ENCODE measurements at regions not wholly inside any gene's neighbourhood (a gene's known extent, or its start where the extent isn't known, plus 50 kb on each side); places are given as distances from the start of the nearest gene placed in this dataset.

- TF ChIP-seq TAF1 (IDR thresholded peaks at IDR 0.05; ENCODE audit: borderline replicate concordance, insufficient read depth, low read length) (no peak), REST (IDR thresholded peaks at IDR 0.05; ENCODE audit: insufficient read depth in 1 of 2, low read depth in 2 of 2, low read length in 2 of 2) (no peak), SIN3A (IDR thresholded peaks at IDR 0.05; ENCODE audit: borderline replicate concordance, insufficient read depth, low read length) (no peak), POLR2AphosphoS5 (IDR thresholded peaks at IDR 0.05; ENCODE audit: low read depth, low read length) (no peak), FOXP2 (optimal IDR thresholded peaks at IDR 0.05; ENCODE audit: borderline replicate concordance, extremely low read depth, extremely low read length, insufficient read depth) (no peak)
Observed at GRCh38 chr18:55743736-55744135, 155.7 kb upstream of the TCF4 start.

GRCh38 chr18:55743133-55743532 lies 155.1 kb upstream of the TCF4 start:
- TF ChIP-seq REST (IDR thresholded peaks at IDR 0.05; ENCODE audit: insufficient read depth in 1 of 2, low read depth in 2 of 2, low read length in 2 of 2) (no peak), TAF1 (IDR thresholded peaks at IDR 0.05; ENCODE audit: borderline replicate concordance, insufficient read depth, low read length) (no peak), FOXP2 (optimal IDR thresholded peaks at IDR 0.05; ENCODE audit: borderline replicate concordance, extremely low read depth, extremely low read length, insufficient read depth) (no peak), POLR2AphosphoS5 (IDR thresholded peaks at IDR 0.05; ENCODE audit: low read depth, low read length) (no peak)

- TF ChIP-seq REST (IDR thresholded peaks at IDR 0.05; ENCODE audit: insufficient read depth in 1 of 2, low read depth in 2 of 2, low read length in 2 of 2) (no peak), TAF1 (IDR thresholded peaks at IDR 0.05; ENCODE audit: borderline replicate concordance, insufficient read depth, low read length) (no peak), POLR2AphosphoS5 (IDR thresholded peaks at IDR 0.05; ENCODE audit: low read depth, low read length) (no peak), FOXP2 (optimal IDR thresholded peaks at IDR 0.05; ENCODE audit: borderline replicate concordance, extremely low read depth, extremely low read length, insufficient read depth) (no peak), SIN3A (IDR thresholded peaks at IDR 0.05; ENCODE audit: borderline replicate concordance, insufficient read depth, low read length) (no peak)
Observed at GRCh38 chr18:55739488-55739887, 151.5 kb upstream of the TCF4 start.

- TF ChIP-seq POLR2AphosphoS5 (IDR thresholded peaks at IDR 0.05; ENCODE audit: low read depth, low read length): no peak
- TF ChIP-seq TAF1 (IDR thresholded peaks at IDR 0.05; ENCODE audit: borderline replicate concordance, insufficient read depth, low read length): no peak
- no peak for TF ChIP-seq REST (IDR thresholded peaks at IDR 0.05; ENCODE audit: insufficient read depth in 1 of 2, low read depth in 2 of 2, low read length in 2 of 2)
- no peak for TF ChIP-seq SIN3A (IDR thresholded peaks at IDR 0.05; ENCODE audit: borderline replicate concordance, insufficient read depth, low read length)
- TF ChIP-seq FOXP2 (optimal IDR thresholded peaks at IDR 0.05; ENCODE audit: borderline replicate concordance, extremely low read depth, extremely low read length, insufficient read depth): no peak
Observed at GRCh38 chr18:55738483-55739114, 150.6 kb upstream of the TCF4 start.

All from PFSK-1 (cell line).